GM13977 (cell line): ENCODE measurements at regions not wholly inside any gene's neighbourhood (a gene's known extent, or its start where the extent isn't known, plus 50 kb on each side); places are given as distances from the start of the nearest gene placed in this dataset.

Experiments used
- DNase-seq: peaks from one replicate; pipeline ENCODE4 v3.0.0; 2012; ENCODE audit warnings: low spot score
- in situ Hi-C: fragments of 300-500 bp; cut with MboI; formaldehyde crosslinking; loops from one replicate; pipeline ENCODE4 v1.12.0; 2022; ENCODE audit warnings: low sequenced_read_pairs, low pct_unique_long_range_greater_than_20kb, mixed read lengths, inconsistent platforms; ENCODE audit not compliant: unreplicated experiment
- TF ChIP-seq, protein P1 (sequence below): IDR thresholded peaks from 2 replicates; pipeline ENCODE4 v1.5.1; 2012; ENCODE audit warnings: mild to moderate bottlenecking, control low read depth; ENCODE audit not compliant: insufficient read depth; ENCODE audit errors: extremely low read depth, missing control alignments

DNA sequence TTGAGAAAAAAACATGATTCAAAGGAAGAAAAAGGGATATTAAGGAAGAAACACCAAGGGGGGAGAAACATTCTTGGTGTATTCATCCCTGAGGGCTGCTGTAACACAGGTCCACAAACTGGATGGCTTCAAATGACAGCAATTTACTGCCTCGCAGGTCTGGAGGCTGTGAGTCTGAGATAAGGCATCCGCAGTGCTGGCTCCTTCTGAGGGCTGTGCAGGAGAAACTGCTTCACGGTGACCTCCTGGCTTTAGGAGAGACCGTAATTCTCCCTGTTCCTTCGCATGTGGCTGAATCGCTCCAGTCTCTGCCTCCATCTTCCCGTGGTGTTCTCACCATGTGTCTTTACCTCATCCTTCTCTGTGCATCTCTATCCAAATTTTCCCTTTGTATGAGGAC, 490.7 kb downstream of the EIPR1 start:
- TF ChIP-seq, protein P1, sequence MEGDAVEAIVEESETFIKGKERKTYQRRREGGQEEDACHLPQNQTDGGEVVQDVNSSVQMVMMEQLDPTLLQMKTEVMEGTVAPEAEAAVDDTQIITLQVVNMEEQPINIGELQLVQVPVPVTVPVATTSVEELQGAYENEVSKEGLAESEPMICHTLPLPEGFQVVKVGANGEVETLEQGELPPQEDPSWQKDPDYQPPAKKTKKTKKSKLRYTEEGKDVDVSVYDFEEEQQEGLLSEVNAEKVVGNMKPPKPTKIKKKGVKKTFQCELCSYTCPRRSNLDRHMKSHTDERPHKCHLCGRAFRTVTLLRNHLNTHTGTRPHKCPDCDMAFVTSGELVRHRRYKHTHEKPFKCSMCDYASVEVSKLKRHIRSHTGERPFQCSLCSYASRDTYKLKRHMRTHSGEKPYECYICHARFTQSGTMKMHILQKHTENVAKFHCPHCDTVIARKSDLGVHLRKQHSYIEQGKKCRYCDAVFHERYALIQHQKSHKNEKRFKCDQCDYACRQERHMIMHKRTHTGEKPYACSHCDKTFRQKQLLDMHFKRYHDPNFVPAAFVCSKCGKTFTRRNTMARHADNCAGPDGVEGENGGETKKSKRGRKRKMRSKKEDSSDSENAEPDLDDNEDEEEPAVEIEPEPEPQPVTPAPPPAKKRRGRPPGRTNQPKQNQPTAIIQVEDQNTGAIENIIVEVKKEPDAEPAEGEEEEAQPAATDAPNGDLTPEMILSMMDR = no peak
- in situ Hi-C loops = no loop called here
- DNase-seq = no peak

DNA sequence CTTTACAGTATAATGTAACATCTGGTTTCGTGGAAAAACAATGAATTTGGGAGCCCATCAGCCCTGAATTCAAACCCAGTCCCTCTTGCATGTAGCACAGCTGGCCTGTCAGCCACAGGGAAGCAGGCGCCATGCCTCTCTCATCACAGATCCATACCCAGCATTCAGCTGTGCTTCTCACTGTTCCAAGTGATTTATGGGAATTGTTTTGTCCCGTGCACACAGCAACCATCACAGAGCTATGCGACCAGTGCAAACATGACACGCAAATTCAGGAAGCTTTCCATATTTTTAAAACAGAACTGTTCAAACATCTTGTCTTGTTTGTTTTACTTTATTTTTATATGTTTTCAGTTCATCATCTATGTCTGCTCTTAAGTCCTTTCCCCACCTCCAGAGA, 496.1 kb downstream of the EIPR1 start:
- DNase-seq = no peak
- in situ Hi-C loops = no loop called here
- TF ChIP-seq, protein P1 = no peak

DNA sequence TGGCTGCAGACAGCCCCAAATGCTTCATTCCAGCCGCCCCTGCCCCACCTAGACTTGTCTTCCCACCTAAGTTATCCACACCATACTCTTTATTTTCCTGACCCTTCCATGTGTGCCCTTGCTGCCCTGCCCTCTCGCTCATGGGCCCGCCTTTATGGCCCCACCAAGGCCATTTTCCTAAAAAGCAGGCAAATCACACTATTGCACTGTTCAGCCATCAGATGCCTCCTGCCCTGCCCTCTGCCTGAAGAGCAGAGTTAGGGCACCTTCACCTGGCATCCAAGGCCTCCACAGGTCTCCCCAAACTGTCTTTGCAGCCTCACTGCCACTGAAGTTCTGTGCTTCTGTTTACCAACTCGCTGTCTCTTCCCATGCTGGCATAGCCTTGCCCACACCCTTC, 496.7 kb downstream of the EIPR1 start:
- no peak for DNase-seq
- TF ChIP-seq, protein P1 = no peak
- in situ Hi-C loops = no loop called here

DNA sequence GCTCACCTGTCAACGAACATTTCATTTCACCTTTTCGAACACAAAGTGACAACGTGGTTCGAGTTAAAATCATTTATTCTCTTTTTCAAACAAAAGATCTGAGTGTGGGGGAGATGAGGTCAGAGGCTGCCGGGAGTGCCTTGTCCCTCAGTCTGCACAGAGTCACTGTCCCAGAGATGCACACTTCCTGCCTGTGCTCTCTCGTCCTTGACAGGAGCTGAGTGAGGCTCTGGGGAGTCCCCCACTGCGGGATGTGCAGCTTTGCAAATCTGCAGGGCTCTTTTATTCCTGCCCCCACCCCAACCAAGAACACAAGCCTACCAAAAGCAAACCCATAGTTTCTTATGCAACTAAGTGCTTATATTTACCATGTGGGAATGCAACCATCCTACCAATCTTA, 497.8 kb downstream of the EIPR1 start:
- DNase-seq = peak; percentile 70
- in situ Hi-C loops = no loop called here
- TF ChIP-seq, protein P1 = no peak

DNA sequence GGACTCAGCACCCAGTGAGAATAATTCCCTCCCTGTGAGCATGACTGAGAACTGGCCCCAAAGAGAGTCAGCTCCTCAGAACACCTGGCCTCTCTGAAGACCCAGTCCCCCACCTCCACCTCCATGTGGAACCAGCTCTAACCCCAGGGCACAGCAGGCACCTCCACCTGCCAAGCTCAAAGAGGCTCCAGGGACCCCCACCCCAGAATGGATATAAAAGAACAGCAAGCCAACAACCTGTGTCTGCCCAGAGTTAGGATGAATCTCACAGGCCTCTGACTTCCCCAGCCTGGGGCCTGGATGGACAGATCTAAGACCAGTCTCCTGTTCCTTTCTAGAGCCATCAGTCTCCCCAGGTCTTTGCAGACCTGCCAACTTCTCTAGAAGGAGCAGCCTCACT, 498.5 kb downstream of the EIPR1 start:
- TF ChIP-seq, protein P1 = no peak
- in situ Hi-C loops = no loop called here
- no peak for DNase-seq

DNA sequence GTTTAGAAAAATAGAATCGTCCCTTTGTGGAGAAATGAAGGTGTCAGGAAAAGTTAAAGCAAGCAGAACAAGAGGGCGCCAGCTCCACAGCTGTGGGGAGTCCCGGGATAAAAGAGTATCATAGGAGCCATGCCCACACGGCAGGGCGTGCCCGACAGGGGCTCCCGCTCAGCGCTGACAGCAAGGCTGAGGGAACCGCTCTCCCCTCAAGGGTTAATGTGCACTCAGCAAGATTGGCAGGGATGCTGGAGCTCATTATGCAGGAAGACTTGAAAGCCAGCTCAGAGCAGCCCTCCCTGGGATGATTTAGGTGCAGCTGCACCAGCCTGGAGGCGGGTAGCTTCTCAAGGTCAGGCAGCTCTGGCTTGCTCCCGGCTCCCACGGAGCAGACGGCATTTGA, 500.2 kb downstream of the EIPR1 start:
- TF ChIP-seq, protein P1 = no peak
- DNase-seq = no peak
- in situ Hi-C loops = no loop called here
